GM19238 (cell line): ENCODE measurements at regions not wholly inside any gene's neighbourhood (a gene's known extent, or its start where the extent isn't known, plus 50 kb on each side); places are given as distances from the start of the nearest gene placed in this dataset.

Source experiments
- DNase-seq: peaks from one replicate; pipeline ENCODE4 v3.0.0; 2011; ENCODE audit warnings: low spot score; ENCODE audit not compliant: insufficient read length

- DNase-seq: no peak
Observed at GRCh38 chr5:173780235-173781234, 107.6 kb upstream of the CPEB4 start.

- no peak for DNase-seq
Observed at GRCh38 chr5:173781432-173781815, 106.7 kb upstream of the CPEB4 start.

- no peak for DNase-seq
Observed at GRCh38 chr5:173781816-173782670, 106.1 kb upstream of the CPEB4 start.

GRCh38 chr5:173782671-173783101, 105.5 kb upstream of the CPEB4 start:
- DNase-seq: no peak

- no peak for DNase-seq
Observed at GRCh38 chr5:173783371-173783770, 104.8 kb upstream of the CPEB4 start.

GRCh38 chr5:173785400-173785799, 102.7 kb upstream of the CPEB4 start:
- DNase-seq: no peak

DNA sequence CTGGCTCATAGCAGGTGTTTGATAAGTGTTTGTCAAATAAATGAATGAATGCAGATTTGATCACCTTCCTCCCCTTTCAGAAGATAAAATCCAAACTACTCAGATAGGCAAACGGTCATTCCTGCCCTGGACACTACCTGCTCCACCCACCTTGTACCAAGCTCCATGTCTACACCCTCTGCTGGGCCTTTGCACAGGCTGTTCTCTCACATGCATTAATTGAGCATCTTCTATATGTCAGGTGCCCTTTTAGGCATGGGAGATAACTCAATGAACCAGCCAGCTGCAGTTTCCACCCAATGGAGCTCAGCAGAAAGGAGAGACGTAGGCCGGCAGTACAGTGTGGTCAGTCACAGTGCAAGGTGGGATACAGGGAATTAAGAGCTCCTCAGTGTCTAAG, 102.3 kb upstream of the CPEB4 start:
- no peak for DNase-seq

DNA sequence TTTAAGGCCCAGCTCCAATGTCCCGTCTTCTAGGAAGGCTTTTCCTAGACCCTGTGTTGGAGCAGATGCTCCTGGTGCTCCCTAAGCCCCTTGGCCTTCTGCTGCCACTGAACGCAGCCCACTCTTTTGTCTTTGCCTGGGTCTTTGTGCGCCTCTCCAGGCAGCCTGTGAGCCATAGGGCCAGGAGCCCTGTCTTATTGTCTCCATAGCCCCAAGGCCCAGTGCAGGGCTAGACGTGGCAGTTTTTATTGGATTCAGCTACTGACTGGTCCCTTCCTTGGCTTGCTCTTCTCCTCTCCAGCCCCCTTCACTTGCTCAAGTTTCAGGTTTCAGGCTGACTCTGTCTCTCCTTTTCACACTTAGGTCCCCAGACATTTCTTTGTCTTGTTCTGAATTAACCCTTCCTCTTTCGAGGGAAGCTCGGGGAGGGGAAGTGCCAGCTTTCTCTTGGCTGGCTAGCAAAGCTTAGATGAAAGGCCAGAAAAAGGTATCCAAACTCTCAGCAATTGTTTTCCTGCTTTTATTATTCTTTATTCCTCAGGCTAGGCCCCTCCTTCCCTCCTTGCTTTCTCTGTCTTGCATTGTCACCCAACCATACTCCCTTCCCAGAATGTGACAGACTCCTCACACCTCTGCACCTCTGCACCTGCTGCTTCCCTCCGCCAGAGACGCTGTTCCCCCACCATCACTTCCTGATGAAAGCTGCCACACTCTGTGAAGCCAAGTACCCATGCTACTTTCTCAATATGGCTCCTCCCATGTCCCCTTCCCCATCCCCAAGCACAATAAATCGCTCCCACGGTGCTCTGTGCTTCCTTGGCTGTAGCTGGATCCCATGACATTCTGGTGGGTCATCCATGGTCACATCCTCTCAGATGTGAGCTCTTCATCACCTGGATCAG, 101.6 kb upstream of the CPEB4 start:
- peak; percentile 56 for DNase-seq

- DNase-seq: no peak
Observed at GRCh38 chr5:173789031-173789920, 98.9 kb upstream of the CPEB4 start.

- no peak for DNase-seq
Observed at GRCh38 chr5:173790177-173790719, 97.9 kb upstream of the CPEB4 start.

DNA sequence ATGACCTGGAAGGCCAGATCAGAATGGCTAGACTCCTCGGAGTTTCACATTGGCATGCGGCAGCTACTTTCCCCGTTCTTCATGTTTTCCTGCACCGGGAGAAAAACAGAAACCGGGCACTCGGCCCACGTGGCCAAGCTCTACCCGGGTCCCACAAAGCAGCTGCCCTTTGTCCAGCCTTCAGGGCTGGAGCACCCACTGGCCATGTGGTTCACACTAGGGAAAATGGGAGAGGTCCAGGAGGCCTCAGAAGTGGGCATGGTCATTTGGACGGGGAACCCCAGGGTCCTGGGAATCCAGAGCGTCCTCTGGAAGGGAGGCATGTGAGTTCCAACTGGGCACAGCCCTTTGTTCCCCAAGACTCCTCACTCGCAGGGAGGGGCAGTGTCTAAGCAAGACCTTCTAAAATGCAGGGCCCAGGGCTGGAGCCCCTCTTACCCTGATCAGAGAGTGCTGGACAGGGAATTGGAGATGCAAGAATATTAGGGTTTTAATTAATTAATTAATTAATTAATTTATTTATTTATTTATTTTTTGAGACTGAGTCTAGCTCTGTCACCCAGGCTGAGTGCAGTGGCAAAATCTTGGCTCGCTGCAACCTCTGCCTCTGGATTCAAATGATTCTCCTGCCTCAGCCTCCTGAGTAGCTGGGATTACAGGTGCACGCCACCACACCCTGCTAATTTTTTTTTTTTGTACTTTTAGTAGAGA, 97.2 kb upstream of the CPEB4 start:
- no peak for DNase-seq

DNA sequence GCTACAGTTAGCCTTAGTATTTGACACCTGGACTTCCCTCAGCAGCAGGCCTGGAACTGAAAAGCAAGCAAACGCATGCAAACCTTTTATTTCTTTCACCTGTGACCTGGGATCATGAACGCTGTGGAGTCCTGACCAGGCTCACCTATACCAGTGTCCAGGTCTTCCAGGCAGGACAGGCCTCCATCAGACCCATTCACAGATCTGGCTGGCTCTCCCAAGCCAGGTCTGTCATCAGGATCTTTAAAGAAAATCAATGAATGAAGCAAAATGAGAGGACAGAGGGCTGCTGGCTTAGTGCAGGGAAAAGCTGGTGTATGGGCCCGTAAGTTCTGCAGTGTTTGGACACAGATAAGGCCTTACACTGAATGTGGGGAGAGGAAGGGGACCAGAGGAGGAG, 96.3 kb upstream of the CPEB4 start:
- DNase-seq: no peak

GRCh38 chr5:173792781-173793547, 95.2 kb upstream of the CPEB4 start:
- no peak for DNase-seq

DNA sequence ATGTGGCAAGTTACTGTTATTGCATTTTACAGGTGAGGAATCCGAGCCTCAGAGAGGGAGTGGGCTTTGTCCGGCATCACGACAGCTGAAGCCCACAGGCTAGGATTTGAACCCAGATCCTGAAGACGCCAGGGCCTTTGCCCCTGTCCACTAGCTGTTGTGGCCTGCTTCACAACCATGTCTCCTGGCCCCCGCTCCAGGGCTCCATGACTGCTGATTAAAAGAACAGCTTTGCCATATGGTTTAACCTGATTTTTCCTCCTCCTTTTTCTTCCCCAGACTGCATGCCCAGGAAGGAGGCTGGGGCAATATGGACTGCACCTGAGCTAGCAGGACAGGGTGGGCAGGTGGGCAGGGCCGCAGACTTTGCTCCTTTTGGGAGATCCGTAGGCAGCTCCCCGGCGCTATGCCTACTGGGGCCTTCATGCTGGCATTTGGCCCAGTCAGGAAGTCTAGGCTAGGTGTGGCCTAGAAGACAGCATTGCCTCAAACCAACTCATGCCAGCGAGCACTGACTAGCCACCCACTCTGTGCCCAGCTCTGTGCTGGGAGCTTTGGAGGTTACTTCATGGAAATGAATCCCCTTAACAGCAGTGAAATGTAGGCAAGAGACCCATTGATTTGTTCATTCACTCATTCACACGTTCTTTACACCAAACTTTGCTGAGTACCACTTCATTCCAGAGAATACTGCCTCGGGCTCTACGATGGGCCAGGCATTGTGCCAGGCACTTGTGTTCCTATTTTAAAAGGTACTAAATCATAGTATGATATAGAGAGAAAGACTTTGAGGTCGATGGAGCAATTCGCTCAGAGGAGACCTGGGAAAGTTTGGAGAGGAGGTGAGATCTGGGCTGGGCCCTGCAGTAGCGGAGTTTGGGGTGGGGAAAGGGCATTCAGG, 94.3 kb upstream of the CPEB4 start:
- DNase-seq: no peak

DNA sequence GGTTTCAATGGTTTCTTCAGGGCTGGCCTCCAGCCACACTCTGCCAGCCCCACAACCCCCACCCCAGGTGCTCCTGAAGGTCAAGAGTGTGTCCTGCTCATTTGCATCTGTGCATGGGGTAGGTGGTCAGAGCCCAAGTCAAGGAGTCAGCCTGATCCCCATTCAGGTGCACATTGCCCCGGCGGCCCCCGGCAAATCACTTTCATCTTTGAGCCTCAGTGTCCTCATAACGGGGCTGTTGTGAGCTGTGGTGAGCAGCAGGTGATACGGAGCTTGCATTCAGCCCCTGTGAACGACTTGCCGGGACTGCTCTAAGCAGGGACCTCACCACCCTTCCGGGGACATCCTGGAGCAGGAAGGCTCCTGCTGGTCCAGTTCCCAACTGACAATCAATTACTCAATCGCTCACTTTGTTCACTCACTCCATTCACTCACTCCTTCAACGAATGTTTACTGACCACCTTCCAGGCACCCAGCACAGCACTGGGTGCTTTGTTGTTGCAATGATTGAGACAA, 93.2 kb upstream of the CPEB4 start:
- DNase-seq: no peak

DNA sequence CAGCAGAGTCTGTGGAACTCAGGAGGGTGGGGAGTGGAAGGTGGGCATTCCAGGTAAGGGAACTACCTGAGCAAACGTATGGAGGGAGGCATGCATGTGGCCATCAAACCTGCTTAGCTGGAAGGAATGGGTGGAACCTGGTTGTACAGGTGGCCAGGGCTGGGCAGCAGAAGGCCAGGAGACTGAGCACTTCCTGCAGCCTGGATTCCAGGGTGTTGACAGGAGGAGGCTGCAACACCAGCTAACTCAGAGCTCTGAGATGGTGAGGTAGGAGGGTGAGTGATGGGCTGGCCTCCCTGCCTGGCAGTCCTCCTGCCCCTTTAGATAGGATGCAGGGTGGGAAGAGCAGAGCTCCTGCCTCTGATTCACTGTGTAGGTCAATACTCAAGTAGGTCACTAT, 92.5 kb upstream of the CPEB4 start:
- DNase-seq: no peak
